Stimulated activated CD4-positive, alpha-beta T cell treated with anti-CD3 and anti-CD28 coated beads, Interleukin-2, amount 100 ng/mL, for 48 hours (primary cell): ENCODE measurements at regions not wholly inside any gene's neighbourhood (a gene's known extent, or its start where the extent isn't known, plus 50 kb on each side); places are given as distances from the start of the nearest gene placed in this dataset.
"Not testable (repeated sequence)": the region's sequence is repeated elsewhere in the genome, so short reads cannot be mapped to it uniquely, and the experiment has no call there.

Experiments used
- DNase-seq, 2 donors: peaks; one replicate each; pipeline ENCODE4 v3.0.0-alpha.2; 2020

DNA sequence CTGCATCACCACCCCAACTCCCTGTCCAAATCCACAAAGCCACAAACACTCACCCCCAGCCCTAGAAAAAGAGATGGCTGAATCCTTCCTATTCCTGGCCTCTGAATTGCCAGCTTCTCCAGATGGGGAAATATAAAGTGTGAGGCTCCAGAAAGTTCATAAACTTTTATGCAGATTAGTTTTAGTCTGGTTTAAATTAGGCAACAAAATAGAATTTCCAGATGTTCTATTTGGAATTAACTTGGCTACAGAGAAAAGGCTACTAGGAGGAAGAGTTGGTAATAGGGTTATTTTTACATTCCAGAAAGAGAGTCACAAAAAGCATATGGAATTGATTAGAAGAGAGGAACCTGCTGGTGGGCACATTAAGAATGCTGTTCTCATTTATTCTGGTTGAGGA, 56.0 kb downstream of the EN1 start:
- DNase-seq = no peak

DNA sequence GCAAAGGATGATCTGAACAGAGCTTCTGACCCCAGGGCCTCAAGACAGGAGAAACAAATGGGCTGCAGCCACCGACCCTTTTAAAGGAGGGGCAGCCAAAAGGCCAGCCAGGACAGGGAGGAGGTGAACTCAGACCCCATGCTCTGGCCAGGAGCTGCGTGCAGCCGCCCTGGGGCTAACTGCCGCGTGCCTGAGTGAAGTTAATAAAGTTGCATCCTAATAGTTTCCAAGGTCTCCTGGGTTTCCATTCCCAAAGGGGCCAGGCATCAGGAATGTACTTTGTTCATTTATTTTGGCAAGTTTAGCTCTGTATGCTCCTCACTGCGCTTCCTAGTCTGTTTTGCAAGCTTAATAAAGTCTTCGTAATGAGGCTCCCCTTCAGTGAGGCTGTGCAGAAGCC, 60.7 kb downstream of the EN1 start:
- DNase-seq = no peak

- no peak for DNase-seq
These were observed 62.6 kb downstream of the EN1 start for GRCh38 chr2:118784860-118785259.

DNA sequence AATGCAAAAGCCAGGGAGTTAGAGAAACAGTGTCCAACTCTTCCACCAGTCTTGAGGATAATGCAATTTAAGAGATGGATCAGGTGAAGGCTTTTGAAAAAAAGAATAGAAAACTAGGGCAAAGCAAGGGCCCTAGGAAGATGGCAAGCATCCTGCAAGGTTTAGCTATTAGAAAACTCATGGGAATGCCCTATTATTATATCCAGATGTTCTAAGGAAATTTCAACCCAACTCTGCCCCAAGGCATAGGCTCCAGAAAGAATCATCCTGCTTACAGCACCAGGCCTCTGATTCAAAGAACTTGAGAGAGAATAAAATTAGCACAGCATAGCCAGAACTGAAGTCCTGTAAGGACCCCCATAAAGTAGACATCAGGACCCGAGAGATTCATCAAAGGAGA, 68.1 kb downstream of the EN1 start:
- DNase-seq = no peak

DNA sequence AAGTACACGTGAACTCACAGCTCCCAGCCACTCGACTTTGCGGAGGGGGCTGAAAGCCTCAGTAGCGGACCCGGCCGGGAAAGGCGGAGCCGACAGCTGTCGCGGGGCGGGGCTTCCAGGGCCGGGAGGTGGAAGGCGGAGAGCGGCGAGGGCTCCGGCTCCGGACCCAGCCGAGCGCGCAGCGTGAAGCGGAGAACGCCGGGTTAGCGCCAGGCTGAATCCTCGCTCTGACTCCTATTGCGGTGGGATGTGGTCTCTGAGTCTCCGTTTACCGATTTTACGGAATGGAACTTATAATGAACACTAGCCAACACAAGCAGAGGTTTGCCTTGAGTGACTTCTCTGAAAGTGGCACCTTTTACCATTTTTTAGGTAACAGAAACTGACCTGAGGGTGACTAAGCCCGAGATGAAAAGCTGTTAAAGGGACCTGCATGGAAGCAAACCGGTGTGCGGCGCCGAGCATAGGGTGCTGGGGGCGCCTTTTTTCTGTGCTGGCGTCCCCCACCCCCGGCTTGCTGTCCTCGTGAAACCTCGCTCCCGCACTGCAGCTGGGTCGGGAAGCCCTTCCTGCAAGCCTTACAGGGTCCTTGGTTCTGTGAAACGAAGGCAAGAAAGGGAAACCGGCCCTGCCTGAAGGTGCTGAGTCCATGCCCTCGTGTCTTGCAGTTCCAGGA, 72.9 kb downstream of the EN1 start:
- DNase-seq = peak; percentile 7 to 13

DNA sequence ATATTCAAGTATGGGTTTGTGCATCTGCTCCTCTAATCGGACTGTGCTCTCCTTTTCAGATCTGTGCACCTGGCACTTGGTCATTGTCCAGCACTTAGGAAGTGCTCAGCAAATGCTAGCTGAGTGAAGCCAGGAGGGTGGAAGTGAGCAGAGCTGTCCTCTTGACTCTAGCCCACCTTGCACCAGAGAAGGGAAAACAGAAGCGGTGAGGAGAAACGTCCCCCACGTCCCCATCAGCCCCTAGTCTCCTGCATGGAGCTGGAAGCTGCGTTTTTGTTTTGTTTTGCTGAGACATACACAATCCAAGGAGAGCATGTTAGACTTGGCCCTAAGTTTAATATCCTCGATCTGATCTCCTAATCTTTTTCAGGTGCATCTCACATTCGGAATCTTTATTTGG, 73.6 kb downstream of the EN1 start:
- no peak for DNase-seq

GRCh38 chr2:118772487-118773200, 74.8 kb downstream of the EN1 start:
- DNase-seq = no peak

- DNase-seq = no peak
These were observed 77.6 kb downstream of the EN1 start for GRCh38 chr2:118769707-118770400.

- no peak for DNase-seq
These were observed 80.6 kb downstream of the EN1 start for GRCh38 chr2:118766871-118767270.

DNA sequence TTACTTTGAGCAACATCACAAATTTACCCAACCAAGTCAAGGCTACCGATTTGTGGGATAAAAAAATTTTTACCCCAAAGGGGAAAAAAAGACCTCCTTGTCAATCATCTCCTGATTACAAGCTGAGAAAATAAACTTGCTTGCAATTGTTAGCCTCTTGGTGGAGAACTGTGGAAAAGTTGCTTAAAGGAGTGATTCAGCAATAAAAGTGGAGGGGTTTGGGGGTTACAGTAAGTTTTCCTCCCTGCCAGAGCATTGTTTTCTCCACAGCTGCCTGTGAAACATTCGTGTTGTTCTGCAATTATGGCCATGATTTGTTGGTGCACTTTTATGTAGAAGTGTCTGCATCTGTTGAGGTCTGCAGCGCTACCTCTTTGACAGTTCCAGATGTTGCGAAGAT, 82.6 kb downstream of the EN1 start:
- no peak for DNase-seq

DNA sequence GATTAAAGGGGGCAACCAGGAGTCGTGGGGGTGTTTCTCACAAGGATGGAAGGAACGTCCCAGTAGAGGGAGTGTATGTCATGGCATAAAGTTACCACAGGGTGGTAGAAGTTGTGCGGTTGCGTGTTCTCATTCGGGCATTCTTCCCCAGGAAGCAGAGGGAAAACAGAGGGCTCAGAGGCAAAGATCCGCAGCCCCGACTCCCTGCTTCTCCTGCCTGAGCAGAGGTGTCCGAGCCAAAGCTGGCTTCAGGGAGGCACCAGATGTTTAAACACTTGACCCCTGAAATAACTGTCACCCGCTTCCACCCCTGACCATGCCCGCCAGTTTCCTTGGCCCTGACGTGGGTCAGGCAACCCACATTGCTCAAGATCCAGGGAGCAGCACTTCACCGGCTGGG, 83.7 kb downstream of the EN1 start:
- DNase-seq = no peak

DNA sequence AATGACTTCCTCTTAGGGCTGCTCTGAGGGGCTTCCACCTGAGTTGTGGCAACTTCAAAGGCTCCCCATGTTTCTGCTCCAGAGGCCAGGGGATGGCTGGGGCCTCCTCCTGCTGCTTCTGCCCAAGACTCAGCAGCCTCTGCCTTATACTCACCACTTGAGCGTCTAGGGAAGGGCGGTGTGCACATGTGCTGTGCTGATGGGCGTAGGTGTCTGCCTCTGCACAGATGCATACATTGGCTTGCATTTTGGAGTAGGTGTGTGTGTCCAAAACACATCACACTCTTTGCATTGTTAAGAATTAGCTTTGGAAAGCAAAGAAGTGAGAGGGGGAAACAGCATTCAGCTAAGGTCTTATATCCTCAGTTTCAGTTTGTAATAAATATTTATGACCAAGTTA, 85.2 kb downstream of the EN1 start:
- DNase-seq = no peak

DNA sequence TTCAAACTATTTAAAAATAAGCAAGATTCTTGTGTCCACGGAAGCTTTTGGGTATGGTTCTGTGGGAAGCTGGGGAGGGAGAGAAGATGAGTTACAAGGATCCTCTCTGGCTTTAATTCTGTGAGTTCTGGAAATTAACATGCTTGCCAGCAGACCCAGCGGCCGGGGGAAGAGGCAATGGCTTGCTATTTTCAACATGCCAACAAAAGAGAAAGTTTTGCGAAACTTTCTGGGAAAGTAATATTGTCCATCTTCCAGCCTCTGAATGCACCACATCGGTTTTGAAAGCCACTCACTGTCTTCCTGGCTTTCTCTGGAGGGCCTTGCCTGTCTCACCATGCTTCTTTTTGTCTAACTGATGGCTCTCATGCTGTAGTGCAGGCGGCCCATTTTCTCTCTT, 85.7 kb downstream of the EN1 start:
- DNase-seq = no peak

DNA sequence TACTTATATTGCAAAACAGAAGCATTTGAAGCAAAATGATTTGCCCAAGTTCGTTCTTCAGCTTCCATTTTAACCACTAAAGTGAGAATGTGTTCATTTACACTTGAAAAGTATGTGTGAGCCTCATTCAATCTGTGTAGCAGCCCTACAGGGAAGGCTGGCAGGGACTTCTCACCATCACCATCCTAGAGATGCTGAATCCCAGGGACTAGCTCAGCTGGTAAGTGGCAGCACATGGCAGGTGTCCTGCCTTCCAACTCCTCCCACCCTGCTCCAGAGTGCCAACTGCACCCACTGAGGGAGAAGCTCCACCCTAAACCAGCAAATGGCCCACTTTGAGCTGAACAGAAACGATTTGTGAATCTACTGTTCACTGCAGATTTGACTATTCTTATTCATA, 91.5 kb downstream of the EN1 start:
- no peak for DNase-seq

DNA sequence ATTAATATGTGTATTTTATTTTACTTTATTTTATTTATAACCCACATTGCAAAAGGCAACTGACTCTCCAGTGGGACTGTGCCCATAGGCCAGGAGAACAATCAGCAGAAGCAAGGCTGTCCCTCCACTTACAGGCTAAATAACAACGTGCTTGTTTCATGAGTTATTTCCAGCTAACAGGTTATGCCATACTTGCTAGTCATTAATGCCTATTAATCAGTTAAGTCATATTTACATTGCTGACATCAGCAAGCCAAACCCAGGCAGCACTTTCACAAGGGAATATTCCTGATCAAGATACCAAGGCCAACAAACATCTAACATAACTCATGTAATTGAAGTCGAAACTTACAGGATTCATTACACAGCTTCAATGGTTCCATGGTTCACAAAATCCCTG, 92.1 kb downstream of the EN1 start:
- no peak for DNase-seq

- DNase-seq = no peak
These were observed 94.6 kb downstream of the EN1 start for GRCh38 chr2:118752762-118753429.

- no peak for DNase-seq
These were observed 96.4 kb downstream of the EN1 start for GRCh38 chr2:118750959-118751565.

DNA sequence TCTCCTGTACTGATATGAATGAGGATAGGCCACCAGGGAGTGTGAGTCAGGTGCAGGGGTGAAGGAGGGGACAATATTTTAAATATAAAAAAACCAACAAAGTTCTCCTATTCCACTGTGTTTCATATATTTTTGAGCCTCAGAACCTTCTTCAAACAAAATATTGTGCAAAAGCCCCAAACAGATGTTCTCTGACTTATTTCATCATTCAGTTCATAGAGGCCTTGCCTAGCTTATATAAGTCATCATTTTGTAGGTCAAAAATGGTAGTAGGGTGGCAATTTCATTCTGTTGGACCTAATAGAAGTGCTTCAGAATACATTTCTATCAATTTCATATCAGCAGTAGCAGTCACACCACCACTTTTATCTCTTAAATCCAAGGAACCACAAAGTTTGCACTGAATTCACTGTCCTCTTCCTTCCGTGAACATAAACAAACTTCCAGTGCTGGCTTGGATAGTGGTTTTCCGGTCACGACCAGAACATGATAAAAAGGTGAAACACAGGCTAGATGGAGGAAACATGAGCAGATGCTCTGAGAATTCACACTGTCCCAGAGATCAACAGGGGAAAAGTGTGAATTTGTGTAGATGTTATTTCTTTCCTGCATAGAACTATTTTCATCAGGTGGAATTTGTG, 99.1 kb downstream of the EN1 start:
- DNase-seq = no peak

GRCh38 chr2:118747637-118748036, 99.8 kb downstream of the EN1 start:
- DNase-seq = no peak

DNA sequence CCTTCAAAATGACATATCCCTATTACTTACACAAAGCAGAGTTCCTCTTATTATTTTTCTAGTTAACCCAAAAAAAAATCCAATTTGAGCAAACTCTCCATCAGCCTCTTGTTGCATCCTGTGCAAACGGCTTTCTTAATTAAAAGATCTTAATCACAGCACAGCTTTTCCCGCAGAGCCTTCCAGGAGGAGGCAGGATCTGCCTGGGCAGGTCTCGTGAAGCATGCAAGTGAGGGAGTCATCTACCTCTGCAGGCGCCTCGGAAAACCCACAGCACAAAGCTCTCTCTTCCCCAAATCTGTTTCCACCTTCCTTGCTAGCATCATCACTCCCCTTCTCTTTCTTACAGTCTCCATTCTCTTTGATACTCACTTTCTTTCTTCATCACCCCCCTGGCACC, 100.4 kb downstream of the EN1 start:
- no peak for DNase-seq

GRCh38 chr2:118744682-118745181, 102.7 kb downstream of the EN1 start:
- DNase-seq = not testable (repeated sequence)

- no peak for DNase-seq
These were observed 108.7 kb downstream of the EN1 start for GRCh38 chr2:118738524-118739308.
